SH-SY5Y (cell line): ENCODE measurements at regions not wholly inside any gene's neighbourhood (a gene's known extent, or its start where the extent isn't known, plus 50 kb on each side); places are given as distances from the start of the nearest gene placed in this dataset.
A peak's percentile ranks its signal among the peaks of the same experiment; 100 is the strongest.

ENCODE experiments used
- GATA2 ChIP-seq: IDR thresholded peaks from 2 replicates; pipeline ENCODE4 v1.6.1; 2011; ENCODE audit warnings: mild to moderate bottlenecking, low read depth, low read length
- GATA3 ChIP-seq: IDR thresholded peaks from 2 replicates; pipeline ENCODE4 v1.6.1; 2011; ENCODE audit warnings: low read depth, mild to moderate bottlenecking, low read length, moderate library complexity

DNA sequence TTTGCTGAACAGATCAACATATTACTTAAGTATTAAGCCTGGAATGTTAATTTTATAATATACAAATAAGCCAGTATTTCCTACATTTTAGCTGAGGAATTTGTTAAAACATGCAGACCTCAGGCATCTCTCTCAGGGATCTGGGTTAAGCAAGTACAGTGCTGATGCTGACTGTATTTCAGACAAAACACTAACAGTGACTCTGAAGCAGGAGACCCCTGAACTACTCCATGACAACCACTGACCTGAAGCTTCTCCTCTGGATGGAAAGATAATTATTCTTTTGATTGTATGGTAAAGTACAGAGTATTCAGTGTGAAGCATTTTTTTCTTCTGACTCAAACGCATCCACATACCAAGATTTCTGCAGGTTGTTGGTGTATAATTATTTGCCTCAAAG lies 680.8 kb downstream of the LIG4 start:
- TF ChIP-seq GATA2 = no peak
- no peak for TF ChIP-seq GATA3

DNA sequence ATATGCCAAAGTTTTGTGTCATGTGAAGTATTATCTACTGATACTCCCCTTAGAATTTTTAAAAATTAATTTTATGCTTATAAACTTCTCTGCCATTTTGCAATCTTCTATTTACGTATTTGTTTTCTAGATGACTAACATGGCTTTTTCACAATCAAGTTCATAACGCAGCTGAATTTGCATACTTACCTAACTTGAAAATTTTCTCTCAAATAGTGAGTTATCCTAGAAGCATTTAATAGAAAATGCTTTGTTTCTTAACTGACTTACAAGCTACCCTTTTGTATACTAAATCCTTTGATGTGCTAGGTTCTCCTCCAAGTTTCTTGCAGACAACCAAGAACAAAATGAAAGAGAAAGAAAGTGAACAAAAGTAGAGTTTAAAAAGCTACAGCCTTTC lies 683.5 kb downstream of the LIG4 start:
- no peak for TF ChIP-seq GATA2
- TF ChIP-seq GATA3 = no peak

DNA sequence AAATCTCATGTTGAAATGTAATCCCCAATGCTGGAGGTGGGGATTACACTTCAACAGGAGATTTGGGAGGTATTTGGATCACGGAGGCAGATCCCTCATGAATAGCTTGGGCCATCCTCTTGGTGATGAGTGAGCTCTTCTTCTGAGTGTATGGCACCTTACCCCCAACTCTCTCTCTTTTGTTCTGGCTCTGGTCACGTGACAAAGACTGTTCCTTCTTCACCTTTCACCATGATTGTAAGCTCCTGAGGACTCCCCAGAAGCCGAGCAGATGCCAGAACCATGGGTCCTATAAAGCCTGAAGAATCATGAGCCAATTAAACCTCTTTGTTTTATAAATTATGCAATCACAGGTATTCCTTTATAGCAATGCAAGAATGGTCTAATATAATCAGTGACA lies 684.2 kb downstream of the LIG4 start:
- TF ChIP-seq GATA3 = no peak
- no peak for TF ChIP-seq GATA2

DNA sequence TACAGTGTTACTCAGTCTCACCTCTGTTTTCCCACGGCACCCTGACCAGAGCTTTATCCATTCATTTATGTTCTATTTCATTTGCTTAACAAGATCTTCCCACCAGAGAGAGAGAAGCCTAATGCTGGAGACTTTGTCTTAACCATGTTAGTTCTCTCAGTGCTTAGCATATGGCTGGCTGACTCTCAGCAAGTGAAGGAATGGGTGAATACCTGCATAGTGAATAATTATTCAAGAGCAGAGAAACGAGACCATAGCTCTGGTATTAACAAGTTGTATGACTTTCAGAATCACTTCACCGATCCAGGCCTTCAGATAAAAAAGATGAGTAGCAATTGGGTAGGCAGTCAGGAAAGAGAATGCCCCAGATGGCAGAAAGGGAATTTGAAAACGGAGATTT lies 686.3 kb downstream of the LIG4 start:
- TF ChIP-seq GATA2 = no peak
- TF ChIP-seq GATA3 = no peak

DNA sequence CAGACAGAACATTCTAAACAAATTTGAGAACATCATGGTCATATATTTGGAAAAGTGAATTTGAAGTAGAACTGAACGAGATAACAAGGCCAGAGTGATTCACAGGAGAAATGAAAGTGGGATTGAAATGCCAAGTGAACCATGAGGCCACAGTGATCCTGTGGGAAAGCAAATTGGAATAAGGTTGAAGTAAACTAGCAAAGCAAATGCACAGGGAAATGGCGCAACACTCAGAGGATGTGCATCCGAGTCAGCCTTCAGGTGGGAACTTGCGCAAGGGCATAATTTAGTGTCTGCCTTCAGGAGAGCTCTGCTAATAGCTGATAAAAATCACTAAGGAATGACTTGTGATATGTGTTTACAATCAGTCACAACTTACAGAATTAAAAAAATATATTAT lies 696.6 kb downstream of the LIG4 start:
- TF ChIP-seq GATA3 (no peak), GATA2 (no peak)

DNA sequence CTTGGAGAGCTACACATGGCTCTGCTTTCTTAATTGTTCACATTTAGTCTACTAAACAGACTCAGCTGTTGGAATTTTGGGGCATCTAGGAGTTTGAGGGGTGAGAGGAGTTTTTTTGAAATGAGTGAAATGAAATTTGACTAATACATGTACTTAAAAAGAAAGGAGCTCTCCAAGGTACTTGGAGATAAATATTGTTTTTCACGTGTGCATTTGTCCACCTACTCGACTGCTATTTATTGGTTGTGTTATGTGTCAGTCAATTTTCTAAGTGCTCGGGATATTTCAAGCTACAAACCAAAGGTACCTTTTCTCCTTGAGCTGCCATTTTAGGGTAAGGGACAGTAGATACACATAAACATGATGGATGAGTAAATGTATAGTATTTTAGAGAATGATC lies 697.0 kb downstream of the LIG4 start:
- TF ChIP-seq GATA3 = no peak
- TF ChIP-seq GATA2 = no peak

DNA sequence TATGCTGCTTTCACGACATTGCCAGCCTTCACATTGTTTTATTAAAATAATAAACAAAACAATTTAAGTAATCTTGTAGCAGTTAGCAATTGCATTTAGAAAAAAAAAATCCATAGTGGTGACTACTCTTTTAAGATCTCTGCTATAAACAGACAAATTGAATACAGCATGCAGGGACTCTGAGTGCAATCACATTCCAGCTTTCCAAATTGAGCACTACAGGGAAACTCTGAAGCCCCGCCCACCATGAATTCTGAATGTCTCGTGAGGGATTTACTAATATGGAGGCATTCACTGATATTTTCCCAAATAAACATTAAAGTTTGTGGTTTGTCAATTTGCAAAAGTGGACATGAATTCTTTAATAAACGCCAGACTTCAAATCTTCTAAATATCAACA lies 698.8 kb downstream of the LIG4 start:
- TF ChIP-seq GATA3 (no peak), GATA2 (no peak)

DNA sequence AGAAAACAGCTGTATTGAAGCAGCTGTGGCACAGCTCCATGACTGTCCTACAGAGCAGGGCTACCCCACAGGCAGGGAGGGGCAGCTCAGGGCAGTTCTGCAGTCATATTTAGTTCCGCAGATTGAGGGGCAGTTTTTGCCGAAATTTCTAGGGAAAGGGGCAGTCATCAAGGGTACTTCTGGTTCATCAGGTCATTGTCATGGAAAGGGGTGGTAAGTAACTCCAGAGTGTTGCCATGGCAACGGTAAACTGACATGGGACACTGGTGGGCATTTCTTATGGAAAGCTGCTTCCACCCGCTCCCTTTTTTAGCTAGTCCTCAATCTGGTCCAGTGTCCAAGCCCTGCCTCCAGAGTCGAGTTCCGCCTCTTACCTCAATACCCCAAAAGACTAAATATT lies 702.8 kb downstream of the LIG4 start:
- no peak for TF ChIP-seq GATA3
- TF ChIP-seq GATA2 = no peak

DNA sequence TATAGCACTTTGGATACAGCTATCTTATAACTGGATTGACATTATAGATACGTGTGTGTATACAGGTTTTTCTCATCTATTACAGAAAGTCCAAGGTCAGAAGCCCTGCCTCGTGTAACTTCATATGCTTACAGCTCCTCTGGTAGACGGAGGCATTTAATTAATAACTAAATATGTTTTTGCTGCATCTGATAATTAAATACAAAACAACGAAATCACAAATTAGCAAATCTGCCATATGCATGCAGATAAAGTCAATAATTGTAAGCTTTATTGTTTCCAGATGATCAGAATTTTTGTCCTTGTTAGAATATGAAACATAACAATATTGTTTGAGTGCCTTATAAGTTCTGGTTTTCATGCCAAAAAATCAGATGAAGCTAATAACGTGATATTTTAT lies 717.7 kb downstream of the LIG4 start:
- TF ChIP-seq GATA3 = peak; percentile 10; the same call in 1 of the 2 replicates
- no peak for TF ChIP-seq GATA2

DNA sequence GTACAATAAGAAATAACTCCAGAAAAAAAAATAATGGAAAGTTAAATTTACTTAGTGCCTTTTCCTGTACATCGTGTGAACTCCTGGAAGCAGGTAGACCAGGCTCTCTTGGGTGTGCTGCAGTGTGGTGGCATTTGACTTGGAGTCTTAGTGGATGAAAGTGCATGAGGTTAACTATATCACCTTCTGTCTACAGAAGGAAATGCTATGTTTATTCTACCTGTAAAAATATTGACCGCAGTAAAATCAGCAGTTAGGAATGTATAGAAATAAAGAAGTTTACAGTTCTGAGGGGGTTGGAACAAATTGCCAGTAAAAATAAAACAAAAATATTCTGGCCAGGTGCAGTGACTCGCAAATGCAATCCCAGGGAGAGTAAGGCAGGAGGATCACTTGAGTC lies 722.1 kb downstream of the LIG4 start:
- TF ChIP-seq GATA2 (no peak), GATA3 (no peak)

DNA sequence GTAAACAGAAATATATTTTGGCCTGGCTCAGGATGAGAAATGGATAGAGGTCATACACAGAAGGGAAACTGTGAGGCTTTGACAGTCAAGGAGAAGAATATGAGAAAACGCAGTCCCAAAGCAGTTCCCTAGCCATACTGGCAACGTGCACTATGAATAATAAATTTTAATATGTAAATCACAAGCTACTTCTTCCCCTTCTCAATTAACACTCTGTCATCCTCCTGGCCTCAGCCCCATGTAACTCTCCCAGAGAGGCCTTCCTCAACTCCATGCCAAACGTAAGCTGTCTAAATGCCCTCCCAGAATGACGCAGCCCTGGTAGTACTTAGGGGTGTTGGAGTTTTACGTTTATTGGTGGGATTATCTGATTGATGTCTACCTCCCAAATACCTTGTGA lies 732.6 kb downstream of the LIG4 start:
- TF ChIP-seq GATA2 (no peak), GATA3 (no peak)

DNA sequence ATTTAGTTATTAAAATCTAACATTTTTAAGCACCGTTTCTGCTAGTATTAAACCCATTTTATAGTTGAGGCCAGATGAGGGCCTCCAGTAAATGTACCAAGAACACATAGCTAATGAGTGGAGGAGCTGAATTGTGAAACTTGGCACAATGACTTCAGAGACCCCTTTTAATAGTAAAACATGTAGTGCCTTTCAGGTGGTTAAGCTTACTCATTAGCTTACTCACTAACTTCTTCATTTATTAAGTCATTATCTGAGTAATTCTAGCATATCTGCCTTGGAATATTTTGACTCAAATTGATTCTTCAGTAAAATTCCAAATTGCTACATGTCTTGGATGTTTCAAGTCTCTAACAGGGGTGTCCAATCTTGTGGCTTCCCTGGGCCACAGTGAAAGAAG lies 735.2 kb downstream of the LIG4 start:
- no peak for TF ChIP-seq GATA3
- no peak for TF ChIP-seq GATA2

DNA sequence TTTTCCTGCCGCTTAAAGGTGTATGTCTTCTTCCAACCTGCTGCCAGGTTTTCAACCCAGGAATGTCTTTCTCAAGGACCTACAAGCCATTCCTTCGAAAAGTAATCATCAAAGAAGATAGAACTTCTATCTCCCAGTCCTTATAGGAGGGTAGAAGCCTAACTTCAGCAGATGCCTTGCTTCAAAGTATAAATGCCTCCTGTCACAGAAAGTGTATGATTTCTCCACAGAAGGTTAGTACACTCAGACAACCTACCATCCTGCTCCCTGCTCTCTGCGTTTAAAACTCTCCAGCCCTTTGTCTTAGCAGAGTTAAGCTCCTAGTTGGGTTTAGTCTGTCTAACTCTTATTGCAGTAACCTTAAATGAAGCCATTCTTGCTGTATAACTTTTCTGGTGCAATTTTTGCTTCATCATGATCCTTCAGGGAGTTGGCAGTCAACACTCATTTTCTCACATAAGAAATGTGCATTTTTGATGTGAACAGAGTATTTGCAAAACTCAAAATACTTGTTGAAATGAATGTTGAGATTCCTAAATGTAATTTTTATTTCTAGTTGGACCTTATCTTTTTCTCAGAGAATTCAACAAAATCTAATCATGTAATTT lies 737.5 kb downstream of the LIG4 start:
- TF ChIP-seq GATA2 (no peak), GATA3 (no peak)

DNA sequence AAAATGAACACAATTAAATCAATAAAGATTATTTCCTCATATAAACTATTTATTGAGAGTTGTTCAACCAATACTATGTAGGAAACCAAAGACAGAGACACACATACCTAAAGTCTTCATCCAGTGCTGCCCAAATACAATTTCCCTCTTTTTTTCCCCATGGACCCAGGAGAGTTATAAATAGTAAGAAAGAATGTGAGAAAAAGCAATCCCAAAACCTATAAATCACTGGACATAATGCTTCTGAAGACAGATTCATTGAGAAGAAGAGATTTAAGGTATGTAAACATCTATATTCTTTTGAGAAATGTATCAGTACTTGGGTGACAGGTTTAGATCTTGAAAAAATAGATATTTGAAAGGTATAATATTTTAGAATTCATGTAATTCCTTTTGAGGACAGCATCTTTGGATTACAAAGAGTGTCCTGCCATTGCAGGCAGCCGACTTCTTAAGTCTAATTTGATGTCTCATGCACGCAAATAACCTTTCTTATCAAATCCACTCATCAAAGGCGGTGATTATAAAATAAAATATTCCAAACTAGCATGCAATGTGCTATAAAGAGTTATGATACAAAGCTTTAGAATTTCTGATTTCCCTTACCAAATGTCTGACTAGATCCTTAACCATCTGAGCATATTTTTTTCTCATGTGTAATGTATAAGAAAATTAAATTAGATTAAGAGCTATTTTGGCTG lies 739.4 kb downstream of the LIG4 start:
- no peak for TF ChIP-seq GATA2

DNA sequence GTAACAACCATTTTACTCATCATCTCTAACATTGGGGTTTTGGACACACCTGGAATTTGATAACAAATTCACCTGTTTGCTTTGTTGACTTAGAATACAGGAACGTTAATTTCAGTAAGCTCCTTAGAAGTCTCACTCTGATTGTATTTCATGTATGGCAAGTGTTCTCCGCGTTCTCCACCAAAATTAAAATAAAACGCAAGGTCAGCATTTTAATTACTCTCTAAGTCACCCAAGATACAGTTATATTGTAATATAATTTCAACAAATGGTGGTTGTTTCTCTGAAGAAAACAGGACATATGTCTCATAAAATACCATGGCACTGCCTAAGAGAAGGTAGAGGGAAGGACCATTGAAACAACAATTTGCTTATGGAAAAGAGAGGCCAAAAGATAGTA lies 742.1 kb downstream of the LIG4 start:
- TF ChIP-seq GATA3 (no peak), GATA2 (no peak)
